UCSD-AML1 (cell line): ENCODE measurements at regions not wholly inside any gene's neighbourhood (a gene's known extent, or its start where the extent isn't known, plus 50 kb on each side); places are given as distances from the start of the nearest gene placed in this dataset.
"Not testable (repeated sequence)": the region's sequence is repeated elsewhere in the genome, so short reads cannot be mapped to it uniquely, and the experiment has no call there.

ENCODE experiments used
- DNase-seq: peaks from one replicate; lab custom pipeline; 2025; ENCODE audit not compliant: unreplicated experiment; lab: John Stamatoyannopoulos, UW

DNA sequence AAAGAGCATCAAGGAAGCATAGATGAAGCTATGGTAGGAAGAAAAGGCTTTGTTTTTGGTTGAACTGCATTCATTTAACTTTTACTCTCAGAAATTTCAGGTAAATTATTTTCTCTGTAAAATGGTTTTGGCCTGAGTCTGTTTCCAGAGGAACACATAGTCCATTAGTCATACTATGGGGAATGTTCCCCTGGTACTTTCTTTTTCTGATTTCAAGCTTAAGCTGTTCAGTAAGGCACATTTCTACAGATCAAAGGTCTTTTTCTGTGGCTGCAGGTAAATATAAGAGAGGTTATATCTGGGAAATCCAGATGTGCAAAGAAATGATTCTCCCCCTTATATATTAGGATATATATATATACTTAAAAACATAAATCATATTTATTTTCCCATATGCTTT, 1744.4 kb upstream of the ADGRL3 start:
- no peak for DNase-seq

- DNase-seq, result no peak
Observed at GRCh38 chr4:59457576-59457975, 1742.5 kb upstream of the ADGRL3 start.

DNA sequence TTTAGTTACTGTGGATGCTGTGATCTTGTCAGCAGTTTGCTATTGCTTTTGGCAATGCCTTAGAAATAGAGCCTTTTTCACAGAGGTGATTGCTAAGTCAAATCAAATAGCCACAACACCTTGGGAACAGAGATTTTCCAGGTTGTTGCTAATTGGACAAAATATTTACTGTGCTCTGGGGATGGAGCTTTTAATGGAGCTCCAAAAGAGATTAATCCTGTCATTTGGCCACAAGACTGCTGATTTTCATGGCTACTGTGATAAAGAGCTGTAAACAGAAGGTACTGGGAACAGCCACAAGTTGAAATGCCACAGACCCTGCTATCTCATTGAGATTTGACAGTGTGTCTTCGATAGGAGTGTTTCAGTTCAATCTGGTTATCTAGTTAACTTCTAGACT, 1715.2 kb upstream of the ADGRL3 start:
- no peak for DNase-seq

GRCh38 chr4:59500103-59500502, 1700.0 kb upstream of the ADGRL3 start:
- DNase-seq, result no peak

- no peak for DNase-seq
Observed at GRCh38 chr4:59503731-59504130, 1696.4 kb upstream of the ADGRL3 start.

DNA sequence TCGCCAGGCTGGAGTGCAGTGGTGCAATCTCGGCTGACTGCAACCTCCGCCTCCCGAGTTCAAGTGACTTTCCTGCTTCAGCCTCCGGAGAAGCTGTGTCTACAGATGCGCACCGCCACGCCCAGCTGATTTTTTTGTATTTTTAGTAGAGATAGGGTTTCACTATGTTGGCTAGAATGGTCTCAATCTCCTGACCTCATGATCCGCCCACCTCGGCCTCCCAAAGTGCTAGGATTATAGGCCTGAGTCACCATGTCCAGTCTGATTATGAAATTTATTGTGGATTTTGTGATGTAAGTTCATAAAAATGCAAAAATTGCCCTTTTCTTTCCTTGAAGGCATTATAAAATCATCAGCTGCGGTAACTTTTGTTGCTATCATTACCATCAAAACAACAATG, 1688.3 kb upstream of the ADGRL3 start:
- not testable (repeated sequence) for DNase-seq

GRCh38 chr4:59517007-59517406, 1683.1 kb upstream of the ADGRL3 start:
- no peak for DNase-seq

DNA sequence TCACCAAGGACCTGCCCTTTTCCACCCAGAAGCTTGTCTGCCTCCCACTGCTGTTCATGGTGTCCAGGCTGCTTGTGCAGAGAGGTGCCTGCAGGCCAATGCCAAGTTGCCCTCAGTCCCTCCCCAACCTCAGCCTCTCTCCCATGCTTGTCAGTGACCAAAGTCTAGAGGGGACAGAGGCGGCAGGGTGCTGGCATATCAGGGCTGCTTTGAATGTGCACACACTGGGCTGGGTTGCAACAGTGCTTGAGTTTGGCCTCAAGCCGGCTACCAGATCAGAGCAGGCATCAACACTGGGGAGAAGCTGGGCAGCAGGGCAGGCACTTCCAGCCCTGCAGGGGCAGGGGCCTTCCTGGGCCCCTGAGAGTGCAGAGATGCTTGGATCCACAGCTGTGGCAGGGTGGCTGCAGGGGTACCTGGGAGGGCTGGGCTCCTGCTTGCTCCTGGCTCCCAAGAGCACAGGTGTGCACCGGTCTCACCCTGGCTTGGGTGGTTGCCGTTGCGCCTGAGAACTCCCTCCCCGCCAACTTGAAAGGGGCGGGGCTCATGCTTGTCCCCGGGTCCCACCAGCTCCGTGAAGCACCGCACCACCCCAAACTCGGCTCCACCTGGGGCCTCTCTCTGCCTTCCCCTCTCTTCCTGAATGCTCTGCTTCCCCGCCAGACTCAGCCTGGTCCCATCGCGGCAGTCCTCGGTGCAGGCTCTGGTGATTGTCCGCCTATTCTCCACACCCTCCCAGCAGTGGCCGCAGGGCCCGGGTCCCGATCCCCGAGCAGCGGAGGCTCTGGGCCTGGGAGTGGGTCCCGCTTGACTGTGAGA, 1681.9 kb upstream of the ADGRL3 start:
- DNase-seq, result peak; percentile 6

DNA sequence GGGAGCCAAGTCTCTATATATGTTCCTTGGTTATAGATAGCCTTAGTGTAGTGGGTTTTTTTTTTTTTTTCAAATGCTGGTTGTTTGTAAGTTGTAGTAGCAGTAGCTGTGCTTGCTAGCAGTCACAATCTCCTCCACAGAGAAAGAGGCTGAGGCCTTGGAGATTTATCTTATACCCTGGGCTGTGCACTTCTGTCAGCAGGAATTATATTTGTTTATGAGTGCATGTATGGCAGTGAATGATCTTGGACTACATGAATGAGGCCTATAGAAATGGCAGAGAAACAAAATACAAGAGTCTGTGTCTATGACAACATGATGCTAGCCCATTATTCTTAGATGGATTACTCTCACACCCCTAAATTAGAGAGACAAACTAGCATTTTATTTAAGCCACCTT, 1674.2 kb upstream of the ADGRL3 start:
- no peak for DNase-seq

- DNase-seq, result peak; percentile 3
Observed at GRCh38 chr4:59535541-59535940, 1664.6 kb upstream of the ADGRL3 start.

DNA sequence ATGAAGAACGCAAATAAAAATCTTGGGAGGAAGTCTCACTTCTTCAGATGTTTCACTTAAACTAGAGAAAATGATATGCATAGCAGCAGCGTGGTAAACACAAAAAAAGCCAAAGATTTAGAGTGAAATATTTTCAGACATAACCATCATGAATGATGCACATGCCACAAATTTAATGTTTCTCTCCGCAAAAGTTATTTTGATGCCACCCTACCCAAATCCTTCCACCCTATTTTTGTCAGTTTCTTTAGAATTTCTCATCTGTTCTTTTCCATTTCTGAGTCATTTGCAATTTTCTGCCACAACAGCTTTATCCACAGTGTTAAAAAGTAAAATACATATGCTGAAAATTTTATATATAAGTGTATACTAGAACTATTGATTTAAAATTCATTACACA, 1663.7 kb upstream of the ADGRL3 start:
- no peak for DNase-seq

DNA sequence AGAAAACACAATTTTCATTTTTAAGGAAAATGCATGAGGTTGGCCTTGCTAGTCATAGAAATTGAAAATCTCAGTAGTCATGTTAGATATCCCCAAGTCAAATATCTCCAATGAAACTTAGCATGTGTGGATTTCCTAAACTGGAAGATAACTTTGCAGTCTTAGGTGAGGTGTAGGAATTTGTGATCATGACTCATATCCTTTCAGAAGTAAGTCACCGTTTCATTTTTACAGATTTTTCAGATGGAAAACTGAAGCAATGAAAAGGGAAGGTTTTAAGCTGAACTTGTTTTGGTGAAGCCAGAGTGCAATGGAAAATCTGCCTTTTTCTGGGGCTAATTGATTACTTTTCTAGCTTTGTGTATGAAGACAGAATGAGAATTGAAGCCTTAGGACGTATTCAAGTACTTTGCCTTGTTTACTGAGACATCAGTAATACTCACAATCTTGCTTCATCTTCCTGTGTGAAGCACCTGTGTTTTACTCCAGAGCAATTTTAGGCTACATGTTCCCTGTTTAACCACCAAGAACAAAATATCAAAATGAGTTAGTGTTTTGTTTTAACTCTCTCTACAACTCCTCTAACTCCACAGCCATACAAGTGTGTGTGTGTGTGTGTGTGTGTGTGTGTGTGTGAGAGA, 1662.8 kb upstream of the ADGRL3 start:
- no peak for DNase-seq

DNA sequence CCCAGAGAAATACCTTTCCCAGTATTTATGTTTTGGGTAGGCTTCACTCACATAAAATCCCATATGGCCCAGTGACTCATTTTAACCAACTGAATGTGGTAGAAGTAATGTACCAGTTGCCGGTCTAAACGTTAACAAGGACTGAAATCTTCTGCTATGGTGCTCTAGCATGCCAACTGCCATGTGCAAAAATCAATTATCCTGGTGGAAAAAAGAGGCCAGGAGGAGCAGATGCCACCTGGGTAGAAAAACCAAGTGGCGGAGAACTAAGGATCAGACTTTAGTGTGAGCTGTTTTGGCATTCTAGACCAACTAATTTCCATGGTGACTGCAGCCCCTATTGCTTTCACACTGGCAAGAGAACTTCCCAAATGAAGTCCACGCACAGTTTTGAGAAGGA, 1660.7 kb upstream of the ADGRL3 start:
- DNase-seq, result no peak

DNA sequence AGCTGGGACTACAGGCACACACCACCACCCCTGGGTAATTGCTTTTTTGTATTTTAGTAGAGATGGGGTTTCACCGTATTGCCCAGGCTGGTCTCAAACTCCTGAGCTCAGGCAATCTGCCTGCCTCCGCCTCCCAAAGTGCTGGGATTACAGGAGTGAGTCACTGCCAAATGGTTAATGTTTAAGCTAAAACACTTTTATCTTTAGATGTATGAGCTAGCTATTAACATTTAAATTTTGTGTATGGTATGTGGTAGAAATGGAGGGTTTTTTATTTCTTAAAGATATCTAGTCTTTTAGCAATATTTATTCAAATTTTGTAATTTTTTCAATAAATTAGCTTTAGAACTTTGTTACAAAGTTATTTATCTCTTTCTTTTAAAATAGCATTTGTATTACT, 1659.8 kb upstream of the ADGRL3 start:
- DNase-seq, result no peak

GRCh38 chr4:59553063-59553720, 1646.9 kb upstream of the ADGRL3 start:
- DNase-seq, result peak; percentile 7

DNA sequence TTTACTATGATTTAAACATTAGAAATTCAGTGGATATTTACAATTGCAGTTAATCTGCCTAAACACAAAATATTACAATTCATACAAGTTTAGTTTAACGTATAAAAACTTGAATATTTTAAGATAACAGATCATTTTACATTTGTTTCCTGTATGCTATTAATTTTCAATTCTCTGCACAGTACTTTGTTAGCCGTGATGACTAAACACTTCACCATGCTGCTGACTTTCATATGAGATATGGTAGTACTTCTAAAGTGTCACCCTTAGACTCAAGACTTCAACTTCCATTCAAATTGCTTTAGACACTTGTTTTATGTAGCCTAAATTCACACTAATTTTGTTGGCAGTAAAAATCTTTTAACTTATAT, 1646.4 kb upstream of the ADGRL3 start:
- no peak for DNase-seq

GRCh38 chr4:59556191-59556590, 1643.9 kb upstream of the ADGRL3 start:
- DNase-seq, result not testable (repeated sequence)

- DNase-seq, result peak; percentile 80
Observed at GRCh38 chr4:59560141-59560648, 1639.9 kb upstream of the ADGRL3 start.

GRCh38 chr4:59565836-59566235, 1634.3 kb upstream of the ADGRL3 start:
- DNase-seq, result peak; percentile 1

GRCh38 chr4:59570860-59571476, 1629.2 kb upstream of the ADGRL3 start:
- peak; percentile 2 for DNase-seq

GRCh38 chr4:59571805-59572430, 1628.2 kb upstream of the ADGRL3 start:
- no peak for DNase-seq
